ENCODE measurements at regions not wholly inside any gene's neighbourhood (a gene's known extent, or its start where the extent isn't known, plus 50 kb on each side); places are given as distances from the start of the nearest gene placed in this dataset.

- TF ChIP-seq CTCF (IDR thresholded peaks at IDR 0.05) (no peak), POLR2A (IDR thresholded peaks at IDR 0.05) (no peak)
Measured at GRCh38 chr7:56483861-56484550, 367.8 kb upstream of the NUPR2 start.

Data from Peyer's patch (tissue), 4 donors.